ENCODE measurements at regions not wholly inside any gene's neighbourhood (a gene's known extent, or its start where the extent isn't known, plus 50 kb on each side); places are given as distances from the start of the nearest gene placed in this dataset.

GRCh38 chr1:191520345-191520744 lies 637.9 kb upstream of the RGS18 start:
- TF ChIP-seq, protein P1, sequence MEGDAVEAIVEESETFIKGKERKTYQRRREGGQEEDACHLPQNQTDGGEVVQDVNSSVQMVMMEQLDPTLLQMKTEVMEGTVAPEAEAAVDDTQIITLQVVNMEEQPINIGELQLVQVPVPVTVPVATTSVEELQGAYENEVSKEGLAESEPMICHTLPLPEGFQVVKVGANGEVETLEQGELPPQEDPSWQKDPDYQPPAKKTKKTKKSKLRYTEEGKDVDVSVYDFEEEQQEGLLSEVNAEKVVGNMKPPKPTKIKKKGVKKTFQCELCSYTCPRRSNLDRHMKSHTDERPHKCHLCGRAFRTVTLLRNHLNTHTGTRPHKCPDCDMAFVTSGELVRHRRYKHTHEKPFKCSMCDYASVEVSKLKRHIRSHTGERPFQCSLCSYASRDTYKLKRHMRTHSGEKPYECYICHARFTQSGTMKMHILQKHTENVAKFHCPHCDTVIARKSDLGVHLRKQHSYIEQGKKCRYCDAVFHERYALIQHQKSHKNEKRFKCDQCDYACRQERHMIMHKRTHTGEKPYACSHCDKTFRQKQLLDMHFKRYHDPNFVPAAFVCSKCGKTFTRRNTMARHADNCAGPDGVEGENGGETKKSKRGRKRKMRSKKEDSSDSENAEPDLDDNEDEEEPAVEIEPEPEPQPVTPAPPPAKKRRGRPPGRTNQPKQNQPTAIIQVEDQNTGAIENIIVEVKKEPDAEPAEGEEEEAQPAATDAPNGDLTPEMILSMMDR (IDR thresholded peaks at IDR 0.05; ENCODE audit: borderline replicate concordance, extremely low read depth, low read length, poor library complexity, severe bottlenecking): no peak
- no peak for TF ChIP-seq EZH2 (IDR thresholded peaks at IDR 0.05; ENCODE audit: borderline replicate concordance, low read depth, low read length, severe bottlenecking)
